IPS DF 19.7 (cell line): ENCODE measurements at regions not wholly inside any gene's neighbourhood (a gene's known extent, or its start where the extent isn't known, plus 50 kb on each side); places are given as distances from the start of the nearest gene placed in this dataset.
"Not testable (repeated sequence)": the region's sequence is repeated elsewhere in the genome, so short reads cannot be mapped to it uniquely, and the experiment has no call there.

ENCODE experiments used
- DNase-seq: peaks from one replicate; pipeline ENCODE4 v3.0.0-alpha.2; 2013; ENCODE audit warnings: low read depth, low spot score

DNA sequence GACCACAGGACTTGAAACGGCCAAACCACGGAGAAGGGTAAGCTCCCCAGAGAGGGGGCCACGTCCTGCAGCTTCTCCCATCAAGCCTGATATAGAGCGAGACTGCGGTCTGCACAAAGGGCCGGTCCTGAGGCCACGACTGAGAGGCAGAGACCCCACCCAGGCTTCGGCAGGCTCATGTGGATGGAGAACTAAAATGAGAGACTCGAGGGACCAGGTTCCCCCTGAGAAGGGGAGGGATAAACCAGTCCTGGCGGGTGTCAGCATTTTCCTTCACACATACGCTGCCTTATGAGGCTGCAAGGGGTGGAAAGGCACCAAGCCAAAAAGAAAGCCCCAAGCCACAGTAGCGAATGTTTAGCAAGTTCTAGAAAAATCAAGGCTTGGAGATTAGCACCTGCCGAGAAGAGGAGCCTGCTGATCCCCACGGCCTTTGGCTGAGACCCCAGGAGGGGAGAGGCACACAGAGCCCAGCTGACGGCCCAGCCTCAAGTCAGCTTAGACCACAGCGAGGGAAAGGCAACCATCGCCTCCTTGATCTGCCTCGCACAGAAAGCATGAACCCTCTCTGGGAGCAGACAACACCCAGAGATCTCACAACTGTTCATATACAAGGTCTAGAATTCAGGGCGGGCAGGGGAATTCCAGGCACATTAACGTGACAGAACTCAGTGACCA, 92.6 kb upstream of the RNF32 start:
- no peak for DNase-seq

- no peak for DNase-seq
Observed at GRCh38 chr7:156545979-156546378, 94.6 kb upstream of the RNF32 start.

DNA sequence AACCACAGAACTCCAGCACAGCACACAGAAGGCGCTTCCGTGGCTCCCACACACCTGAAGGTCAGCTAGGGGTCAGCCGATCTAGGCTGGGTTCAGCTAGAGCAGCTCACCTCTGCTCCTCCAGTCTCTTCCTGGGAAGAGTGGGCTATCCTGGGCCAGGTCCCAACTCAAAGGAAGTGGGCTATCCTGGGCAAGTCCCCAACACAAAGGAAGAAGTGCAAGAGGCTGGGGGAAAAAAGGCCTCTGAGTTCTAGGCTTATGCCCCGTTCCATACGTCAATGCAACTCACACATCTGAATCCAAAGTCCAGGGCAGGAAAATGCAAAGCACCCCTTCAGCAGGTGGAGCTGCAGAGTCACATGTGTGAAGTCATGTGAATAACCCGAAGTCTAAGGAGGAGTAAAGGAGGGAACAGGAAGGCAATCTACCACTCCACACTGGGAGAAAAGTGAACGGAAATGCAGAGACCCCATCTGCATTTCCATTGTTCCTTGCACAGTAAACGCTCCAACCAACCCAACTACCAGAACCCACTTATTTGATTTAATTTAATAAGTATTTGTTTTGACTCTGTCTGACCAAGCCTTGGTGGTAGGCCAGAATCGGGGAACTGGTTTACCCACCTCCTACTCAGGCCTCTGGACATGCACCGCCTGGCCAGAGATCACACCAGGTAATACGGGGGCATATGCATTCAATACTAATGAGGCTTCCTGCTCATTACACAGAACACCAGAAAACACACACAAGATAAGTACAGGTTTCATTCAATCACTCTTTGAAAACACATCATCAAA, 95.5 kb upstream of the RNF32 start:
- DNase-seq, result no peak

DNA sequence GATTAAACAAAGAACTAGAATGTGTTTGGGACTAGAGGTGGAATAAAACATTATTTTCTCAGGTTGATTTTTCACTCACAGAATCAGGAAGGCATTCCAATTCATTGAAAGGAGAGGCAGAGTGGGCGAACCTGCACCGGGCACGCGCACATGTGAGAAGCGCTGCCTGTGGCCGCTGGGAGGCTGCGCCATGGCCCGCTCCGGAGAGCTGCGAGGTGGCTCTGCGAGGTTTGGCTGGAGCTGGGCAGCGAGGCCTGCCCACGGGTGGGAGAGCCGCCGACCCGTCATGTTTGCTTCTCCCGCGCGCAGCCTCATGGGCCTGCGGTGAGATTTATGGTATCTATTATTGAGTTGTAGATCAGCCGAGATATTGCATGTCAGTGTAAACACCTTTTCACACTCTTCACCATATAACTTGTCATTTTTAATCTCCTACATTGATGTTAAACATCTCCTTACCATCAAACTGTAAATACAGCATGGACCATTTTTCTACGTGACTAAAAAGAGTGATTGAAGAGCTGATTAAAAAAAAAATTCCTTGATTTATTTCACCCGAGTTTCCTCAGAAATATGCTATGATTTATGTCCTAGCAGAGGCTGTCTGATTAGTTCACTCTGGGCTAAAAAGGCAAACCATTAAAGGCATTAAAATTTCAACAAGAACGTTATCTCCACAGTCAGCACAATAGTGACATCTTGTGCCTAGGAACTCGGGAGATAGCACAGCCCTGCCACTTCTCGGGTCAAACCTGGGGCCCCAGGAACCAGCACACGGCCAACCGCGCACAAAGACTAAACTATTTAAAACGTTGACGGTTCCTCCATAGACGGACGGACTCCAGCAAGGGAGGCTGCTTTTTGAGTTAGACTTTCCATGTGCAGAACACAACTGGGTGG, 96.6 kb upstream of the RNF32 start:
- DNase-seq, result no peak

DNA sequence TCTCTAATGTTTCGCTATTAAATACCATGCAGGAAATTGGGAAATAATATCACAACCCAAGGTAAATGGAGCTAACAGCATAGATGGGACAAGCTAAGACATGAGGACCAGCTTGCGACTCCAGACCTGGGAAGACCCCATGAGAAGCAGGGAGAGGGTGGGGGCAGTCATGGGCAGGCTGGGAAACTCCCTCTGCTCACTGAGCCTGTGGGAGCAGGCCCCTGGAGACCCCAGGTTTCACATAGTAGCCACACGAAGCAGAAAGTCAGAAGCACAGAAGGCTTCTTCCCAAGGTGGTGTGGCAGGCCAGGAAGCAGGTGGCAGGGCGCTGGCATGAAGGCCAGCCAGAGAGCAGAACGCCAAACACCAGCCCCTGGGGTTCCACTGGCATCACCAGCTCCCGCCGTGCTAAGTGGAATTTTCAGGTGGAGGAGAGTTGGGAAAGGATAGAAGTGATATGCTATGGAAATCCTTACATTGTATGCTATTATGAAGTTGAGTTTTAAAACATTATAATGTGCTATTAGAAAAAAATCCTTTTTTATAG, 99.9 kb upstream of the RNF32 start:
- DNase-seq, result no peak

- no peak for DNase-seq
Observed at GRCh38 chr7:156539999-156540398, 100.6 kb upstream of the RNF32 start.

DNA sequence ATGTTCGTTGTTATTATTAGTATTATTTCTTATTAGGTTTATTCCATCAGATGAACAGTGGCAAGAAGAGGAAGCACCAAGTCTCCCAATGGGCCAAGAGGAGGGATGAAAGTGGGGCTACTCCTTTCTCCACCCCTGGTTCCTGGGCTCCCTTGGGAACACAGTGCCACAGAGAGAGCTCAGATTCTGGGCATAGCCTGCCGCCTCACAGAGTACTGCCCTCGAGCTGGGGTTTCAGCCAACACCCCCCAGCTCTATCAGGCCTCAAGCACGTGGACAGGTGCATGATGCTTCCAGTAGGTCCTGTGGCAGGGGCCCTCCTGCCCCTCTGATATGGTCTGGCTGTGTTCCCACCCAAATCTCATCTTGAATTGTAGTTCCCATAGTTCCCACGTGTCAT, 103.6 kb upstream of the RNF32 start:
- no peak for DNase-seq

GRCh38 chr7:156534925-156535324, 105.6 kb upstream of the RNF32 start:
- no peak for DNase-seq

GRCh38 chr7:156533964-156534363, 106.6 kb upstream of the RNF32 start:
- DNase-seq, result no peak

DNA sequence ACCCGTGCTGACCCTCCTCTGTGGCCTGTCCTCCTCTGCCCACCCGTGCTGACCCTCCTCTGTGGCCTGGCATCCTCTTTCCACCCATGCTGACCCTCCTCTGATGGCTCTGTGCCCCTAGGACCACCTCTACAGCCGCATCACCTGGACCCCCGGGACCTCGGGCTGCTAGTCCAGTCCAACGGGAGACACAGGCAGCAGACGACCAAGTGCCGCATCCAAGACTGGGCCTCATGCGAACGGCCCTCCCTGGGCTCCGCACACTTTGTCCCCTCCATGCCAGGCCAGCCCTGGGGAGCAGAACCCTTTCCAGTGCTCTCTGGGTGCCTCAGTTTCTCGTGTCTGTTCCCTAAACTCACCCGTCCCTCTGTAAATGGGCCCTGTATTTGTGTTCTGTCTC, 107.2 kb upstream of the RNF32 start:
- DNase-seq, result no peak

DNA sequence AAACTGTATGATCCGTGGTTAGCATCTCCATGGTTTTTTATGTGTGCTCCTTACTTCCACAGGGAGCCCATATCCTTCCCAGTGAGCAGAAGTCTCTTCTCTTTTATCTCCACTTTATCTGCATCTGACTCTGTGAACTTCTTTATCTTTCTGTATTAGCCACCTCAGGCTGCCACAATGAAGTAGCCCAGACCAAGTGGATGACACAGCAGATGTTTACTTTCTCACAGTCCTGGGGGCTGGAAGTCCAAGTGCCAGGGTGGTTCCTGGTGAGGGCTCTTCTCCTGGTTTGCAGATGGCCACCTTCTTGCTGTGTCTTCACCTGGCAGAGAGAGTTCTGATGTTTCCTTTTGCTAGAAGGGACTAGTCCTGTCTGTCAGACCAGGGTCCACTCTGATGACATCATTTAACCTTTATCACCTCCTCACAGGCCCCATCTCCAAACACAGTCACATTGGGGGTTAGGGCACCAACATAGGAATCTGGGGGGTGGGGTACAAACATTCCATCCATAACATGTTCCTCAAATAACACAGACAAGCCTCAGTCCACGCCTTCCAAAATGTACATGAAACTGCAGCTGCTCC, 108.5 kb upstream of the RNF32 start:
- no peak for DNase-seq

- DNase-seq, result no peak
Observed at GRCh38 chr7:156529956-156530355, 110.6 kb upstream of the RNF32 start.

- no peak for DNase-seq
Observed at GRCh38 chr7:156527458-156527890, 113.1 kb upstream of the RNF32 start.

- DNase-seq, result no peak
Observed at GRCh38 chr7:156524818-156525597, 115.6 kb upstream of the RNF32 start.

DNA sequence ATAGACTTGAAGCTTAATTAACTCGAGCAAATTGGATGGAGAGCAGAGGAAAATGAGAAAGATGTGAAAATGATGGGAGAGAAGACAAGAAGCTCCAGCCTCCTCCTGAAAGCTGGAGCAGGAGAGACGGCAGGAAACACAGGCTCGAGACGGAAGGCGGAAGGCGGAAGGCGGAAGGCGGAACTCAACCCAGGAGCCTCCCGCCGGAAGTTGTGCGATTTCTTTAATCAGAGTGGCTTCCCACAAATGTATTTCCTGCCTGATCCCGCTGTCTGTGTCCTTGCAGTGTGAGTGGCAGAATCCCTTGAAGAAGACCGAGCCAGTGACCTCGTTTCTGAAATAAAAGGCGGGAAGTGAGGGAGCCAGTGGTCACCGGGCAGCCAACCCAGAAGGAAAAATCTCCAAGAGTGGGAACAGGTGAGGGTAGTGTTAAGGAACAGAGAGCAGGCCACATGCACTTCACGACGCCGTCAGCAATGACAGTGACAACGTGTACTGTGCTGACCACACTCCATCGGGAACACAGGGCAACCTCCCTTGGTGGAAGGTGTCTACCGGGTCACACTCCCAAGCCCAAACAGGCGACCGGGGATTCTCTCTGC, 117.0 kb upstream of the RNF32 start:
- DNase-seq, result no peak

DNA sequence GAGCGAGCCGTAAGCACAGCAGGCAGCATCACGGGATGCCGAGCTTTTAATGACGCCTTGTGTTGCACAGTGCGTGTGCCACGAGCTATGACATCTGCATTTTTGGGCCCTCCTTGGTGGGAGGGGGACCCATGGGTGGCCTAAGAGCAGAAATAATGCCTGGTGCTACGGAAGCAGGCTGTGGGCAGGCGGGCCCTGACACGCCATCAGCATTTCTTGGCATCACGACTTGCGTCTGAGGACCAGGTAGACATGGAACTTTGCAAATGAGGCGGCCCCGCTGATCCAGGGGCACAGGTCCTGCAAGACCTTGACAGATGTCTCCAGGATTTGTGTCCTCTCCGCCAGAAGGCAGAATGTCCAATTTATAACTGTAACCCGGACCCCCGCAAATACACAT, 117.8 kb upstream of the RNF32 start:
- DNase-seq, result no peak

DNA sequence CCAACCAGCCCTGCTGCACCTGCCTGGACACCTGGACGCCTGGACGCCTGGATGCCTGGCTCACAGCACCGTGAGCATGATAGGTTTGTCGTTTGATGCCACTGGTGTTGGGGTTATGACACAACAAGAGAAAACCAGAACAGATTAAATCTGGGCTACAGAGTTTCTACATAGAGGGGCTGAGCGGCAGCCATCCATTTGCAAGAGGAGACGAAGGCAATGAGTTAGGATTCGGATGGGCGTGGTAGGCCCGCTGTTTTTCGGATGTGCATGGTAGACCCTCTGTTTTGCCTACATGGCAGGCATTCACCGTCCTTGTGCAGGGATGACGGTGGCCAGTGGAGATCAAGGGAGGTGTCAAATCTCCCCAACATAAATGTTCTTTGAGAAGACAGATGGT, 121.5 kb upstream of the RNF32 start:
- DNase-seq, result no peak

GRCh38 chr7:156518466-156518865, 122.1 kb upstream of the RNF32 start:
- DNase-seq, result no peak

GRCh38 chr7:156517858-156518257, 122.7 kb upstream of the RNF32 start:
- DNase-seq, result not testable (repeated sequence)

DNA sequence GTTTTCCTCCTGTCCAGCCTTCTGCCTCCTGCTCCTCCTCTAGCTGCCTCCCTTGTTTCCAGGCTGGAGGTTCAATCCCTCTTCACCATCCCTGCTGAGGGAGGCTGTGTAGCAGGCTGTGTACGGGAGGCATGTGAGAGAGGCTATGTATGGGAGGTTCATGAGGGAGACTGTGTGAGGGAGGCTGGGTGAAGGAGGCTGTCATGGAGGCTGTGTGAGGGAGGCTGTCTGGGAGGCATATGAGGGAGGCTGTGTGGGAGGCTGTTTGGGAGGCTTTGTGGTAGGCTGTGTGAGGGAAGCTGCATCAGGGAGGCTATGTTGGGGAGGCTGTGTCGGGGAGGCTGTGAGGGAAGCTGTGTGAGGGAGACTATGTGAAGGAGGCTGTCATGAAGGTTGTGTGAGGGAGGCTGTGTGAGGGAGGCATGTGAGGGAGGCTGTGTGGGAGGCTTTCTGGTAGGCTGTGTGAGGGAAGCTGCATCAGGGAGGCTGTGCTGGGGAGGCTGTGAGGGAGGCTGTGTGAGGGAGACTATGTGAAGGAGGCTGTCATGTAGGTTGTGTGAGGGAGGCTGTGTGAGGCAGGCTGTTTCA, 123.7 kb upstream of the RNF32 start:
- no peak for DNase-seq
